ENCODE measurements at regions not wholly inside any gene's neighbourhood (a gene's known extent, or its start where the extent isn't known, plus 50 kb on each side); places are given as distances from the start of the nearest gene placed in this dataset.
"Not testable (repeated sequence)": the region's sequence is repeated elsewhere in the genome, so short reads cannot be mapped to it uniquely, and the experiment has no call there.

DNA sequence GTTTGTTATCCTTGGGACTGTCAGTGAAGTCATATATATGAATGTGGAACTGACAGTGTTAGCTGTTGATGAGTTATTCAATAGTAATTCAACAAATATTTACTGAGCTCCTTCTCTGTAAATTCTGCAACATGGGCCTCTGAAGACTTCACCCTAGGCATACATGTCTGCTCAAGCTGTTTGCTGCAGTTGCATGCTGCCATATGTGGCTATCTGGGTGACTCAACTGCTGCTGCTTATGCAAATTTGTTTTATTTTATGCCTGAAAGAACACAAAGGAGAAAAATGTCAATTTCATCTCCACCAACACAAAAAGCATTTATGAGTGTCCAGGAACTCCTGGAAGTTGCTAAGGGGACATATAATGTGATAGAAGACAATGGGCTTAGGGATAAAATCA lies 417.6 kb downstream of the AASDHPPT start:
- DNase-seq (ENCODE audit: low spot score): no peak

DNA sequence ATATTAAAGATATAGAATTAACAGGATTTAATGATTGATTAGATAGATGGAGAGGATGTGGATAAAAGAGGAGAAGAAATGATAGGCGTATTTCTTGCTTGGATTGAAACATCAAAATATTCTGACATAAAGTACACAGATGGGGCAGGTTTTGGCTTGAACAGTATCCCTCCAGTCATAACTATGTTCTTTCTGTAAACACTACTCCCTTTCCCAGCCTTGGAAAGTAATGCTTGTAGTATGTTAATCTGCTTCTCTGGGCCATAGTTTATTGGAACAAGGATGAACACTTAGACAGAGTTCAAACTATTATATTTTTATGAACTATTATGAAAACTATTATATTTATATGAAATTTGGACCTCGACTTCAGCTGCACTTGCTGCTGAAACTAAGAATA lies 419.2 kb downstream of the AASDHPPT start:
- DNase-seq (ENCODE audit: low spot score): no peak

DNA sequence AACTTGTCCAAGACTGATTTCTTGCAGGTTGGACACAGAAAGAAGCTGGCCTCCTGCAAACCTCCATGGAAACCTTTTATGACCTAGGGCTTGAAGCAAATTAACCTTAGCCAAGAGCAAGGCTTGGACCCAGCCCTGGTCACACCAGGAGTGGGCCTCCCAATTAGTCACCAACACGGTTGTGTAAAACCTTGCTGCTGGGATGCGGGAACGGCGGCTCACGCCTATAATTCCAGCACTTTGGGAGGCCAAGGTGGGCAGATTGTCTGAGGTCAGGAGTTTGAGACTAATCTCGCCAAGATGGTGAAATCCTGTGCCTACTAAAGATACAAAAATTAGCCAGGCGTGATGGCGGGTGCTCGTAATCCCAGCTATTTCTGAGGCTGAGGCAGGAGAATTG lies 419.9 kb downstream of the AASDHPPT start:
- no peak for DNase-seq (ENCODE audit: low spot score)

DNA sequence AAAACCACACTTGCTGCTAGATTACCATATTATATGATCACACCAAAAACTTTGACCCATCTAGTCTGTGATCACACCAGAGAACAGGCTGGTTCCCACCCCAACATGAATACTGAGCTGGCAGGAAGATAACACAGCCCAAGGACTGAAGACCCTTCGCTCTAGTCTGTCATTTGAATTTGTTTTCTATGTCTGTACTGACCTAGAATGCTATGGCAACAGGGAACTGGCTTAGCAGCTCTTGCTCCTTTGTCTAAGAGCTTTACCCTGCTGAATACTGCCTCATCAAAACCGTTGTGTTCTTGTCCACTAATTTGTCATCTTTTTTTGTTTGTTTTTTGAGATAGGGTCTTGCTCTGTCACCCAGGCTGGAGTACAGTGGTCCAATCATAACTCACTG lies 420.4 kb downstream of the AASDHPPT start:
- no peak for DNase-seq (ENCODE audit: low spot score)

DNA sequence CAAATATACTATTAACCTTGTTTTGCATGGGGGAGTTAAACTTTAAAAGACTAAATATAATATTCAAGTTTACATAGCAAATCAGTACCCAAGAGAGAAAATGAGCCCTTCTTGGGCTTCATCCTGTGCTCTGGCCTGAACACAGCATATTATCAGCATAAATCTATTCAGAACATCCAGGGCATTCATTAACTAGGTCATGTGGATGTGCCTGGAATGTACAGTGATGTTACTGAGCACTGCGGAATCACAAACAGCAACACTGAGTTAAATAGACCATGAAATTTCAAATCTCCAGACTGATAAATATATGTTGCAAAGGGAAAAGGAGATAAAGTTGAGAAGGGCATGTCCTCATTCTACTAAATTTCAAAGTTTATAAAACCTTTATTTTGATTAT lies 426.4 kb downstream of the AASDHPPT start:
- DNase-seq (ENCODE audit: low spot score): no peak

DNA sequence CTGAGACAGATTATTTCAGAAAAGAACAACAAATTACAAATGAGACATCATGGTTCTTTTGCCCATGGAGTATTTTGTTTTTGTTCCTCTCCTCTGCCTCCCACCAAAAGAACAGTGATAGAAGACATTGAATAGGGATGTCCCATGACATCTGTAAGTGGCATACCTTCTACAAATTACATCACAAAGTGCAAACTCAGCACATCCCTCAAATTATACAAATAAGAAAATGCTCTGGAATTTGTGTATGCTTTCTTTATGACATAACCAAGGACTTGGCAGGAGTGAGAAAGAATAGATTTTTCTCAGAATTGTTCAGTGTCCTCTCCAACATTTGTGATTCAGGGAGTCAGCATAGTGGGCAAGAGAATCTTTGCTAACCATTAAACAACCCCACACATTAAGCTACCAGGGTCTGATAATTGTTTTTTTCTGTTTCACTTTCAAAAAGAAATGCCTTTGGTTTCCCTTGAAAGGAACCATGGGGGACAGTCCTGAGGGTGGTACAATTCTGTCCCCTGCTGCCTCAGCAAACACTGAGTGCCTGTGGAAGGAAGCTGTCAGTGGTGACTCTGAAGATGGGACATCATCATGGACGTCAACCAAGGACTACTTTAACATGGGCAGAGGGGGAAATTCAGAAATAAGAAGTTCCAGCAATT lies 430.3 kb downstream of the AASDHPPT start:
- DNase-seq (ENCODE audit: low spot score): no peak

DNA sequence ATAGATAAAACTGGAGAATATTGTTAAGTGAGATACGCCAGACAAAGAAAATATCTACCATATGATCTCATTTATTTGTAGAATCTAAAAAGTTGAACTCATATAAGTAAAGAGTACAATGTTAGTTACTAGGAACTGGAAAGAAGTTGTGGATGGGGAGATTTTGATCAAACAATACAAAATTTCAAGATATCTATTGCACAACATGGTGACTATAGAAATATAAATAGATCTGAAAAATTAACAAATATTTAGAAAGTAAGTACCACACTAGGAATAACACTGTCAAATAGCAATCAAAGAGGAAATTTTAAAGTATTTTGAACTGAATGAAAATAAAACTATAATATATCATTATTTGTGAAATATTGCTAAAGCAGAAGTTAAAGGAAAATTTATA lies 437.2 kb downstream of the AASDHPPT start:
- DNase-seq (ENCODE audit: low spot score): no peak

DNA sequence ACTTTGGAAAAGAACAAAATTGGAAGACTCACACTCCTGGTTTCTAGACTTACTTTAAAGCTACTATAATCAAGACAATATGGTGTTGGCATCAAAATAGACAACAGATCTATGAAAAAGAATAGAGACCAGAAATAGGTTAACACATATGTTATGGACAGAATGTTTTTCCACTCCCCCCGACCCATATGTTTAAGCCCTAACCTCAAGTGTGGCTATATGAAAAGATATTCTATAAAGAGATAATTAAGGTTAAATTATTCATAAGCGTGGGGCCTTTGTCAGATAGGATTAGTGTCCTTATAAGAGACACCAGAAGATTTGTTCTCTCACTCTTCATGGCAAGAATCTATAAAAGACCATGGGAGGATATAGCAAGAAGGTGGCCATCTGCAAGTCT lies 440.0 kb downstream of the AASDHPPT start:
- no peak for DNase-seq (ENCODE audit: low spot score)

DNA sequence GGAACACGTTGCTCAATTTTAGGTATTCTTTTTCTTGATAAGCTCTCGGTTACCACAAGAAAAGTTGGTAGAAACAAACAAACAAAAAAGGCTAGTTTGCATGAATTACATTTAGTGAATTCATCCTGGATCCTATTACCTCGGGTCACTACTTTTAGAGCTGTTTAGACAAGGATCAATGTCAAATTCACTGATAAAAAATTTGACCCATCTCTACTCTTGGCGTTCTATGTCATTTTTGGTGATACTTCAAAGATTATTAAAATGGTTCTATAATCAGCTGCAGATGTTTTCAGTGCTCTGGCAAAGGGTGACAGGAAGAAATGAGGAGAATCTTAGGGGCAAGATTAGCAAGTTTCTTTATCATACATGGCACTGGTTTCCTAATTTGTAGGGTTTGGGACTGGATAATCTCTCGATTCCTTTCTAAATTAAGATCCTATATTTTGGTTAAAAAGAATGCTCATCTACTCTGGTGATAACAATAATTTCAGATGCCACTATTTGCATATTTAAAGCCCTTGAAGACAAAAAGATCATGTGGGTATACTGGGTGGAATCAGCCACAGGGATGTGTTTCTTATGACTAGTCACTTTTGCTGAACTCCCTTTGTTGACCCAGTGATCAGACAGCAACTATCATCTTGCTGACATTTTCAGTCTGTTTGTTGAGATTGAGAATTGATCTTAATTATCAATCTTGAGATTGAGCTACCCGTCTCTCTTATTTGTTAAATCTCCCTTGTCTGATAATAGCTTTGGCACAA lies 442.9 kb downstream of the AASDHPPT start:
- no peak for DNase-seq (ENCODE audit: low spot score)

DNA sequence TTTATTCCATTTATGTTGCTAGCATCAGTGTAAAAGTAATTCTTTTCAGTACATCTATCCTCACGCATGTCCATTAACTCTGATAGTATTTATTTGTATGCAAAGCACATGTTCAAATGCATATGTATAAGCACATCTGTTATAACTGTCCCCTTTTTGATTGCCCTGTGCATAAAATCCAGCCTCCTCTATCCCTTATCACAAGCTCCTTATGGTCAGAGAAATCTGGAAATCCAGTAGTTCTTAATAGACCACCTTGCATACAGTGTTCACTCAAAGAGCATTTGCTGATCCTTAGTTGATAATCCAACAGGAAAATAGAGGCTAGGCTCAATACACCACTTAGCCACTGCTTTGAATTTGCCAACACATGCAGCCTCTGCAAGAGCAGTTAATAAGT lies 443.5 kb downstream of the AASDHPPT start:
- DNase-seq (ENCODE audit: low spot score): no peak

DNA sequence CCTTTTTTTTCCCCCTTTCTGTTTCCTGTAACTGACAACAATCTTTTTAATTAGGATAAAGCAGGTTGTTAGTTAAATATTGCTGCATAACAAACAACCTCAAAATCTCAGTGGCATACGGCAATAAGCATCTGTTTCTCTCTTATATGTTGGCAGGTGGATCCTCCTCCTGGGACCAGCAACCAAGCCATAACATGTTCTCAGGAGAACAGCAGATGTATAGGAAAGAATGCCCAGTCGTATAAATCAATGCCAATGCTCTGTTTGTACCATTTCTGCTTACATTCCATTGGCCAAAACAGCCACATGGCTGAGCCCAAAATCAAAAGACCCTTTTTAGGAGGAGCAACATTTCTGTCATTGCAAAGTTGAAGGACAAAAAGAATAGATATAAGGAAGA lies 445.7 kb downstream of the AASDHPPT start:
- DNase-seq (ENCODE audit: low spot score): no peak

DNA sequence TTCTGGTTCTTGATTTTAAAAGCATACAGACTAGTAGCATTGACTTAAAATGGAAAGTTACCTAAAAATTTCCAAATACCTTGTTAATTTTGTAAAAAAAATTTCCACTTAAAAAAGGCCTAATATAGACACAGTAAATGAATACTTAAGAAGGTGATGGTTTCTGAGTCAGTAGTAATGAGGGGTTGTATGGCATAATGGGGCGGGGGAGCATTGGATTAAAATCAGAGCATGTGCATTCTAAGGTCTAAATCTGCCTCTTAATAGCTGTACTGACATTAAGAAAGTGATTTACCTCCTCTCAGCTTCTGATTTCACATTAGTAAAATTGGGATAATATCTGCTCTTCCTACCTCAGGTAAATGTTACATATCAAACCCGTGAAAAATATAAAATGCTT lies 446.5 kb downstream of the AASDHPPT start:
- DNase-seq (ENCODE audit: low spot score): no peak

DNA sequence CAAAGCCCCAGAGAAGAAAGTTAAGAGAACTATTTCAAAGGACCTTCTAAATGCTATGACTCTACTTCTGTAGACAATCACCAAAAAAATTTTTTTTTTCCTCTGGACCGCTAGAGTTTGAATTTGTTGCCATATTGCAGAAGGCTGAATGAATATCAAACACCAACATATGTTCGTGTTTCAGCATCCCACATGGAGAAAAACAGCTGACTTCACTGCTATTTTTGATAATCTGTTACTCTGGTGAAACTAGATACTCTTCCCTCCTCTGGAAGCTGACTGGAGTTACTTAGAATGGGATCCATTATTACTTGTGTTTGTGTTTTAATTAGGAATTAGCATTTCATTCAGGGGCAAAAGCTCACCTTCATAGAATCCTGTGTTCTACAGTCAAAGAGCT lies 447.0 kb downstream of the AASDHPPT start:
- no peak for DNase-seq (ENCODE audit: low spot score)

DNA sequence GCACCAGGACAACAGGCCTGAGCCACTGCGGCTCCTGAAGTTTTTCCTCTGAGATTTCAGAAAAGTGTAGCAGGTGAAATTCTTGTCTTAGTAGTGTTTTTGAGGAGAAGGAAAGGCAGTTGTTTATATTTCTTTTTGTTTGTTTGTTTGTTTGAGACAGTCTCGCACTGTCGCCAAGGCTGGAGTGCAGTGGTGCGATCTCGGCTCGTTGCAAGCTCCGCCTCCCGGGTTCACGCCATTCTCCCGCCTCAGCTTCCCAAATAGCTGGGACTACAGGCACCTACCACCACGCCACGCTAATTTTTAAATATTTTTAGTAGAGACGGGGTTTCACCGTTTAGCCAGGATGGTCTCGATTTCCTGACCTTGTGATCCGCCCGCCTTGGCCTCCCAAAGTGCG lies 454.2 kb downstream of the AASDHPPT start:
- DNase-seq (ENCODE audit: low spot score): not testable (repeated sequence)

DNA sequence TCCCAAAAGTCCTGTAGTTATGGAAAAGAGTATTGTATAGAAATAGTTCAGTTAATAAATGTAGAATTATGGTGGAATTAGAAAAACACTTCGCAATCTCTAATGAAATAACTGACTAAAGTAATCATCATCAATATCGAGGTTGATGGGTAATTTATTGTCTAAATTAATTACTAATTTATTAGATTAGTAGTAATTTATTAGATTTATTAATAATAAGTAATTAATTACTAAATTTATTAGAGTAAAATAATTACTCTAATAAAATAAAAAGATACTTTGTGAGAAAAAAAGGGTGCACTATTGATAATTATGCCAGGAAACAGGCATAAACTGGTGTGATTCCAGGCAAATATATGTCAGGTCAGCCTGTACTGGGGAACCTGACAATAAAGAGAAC lies 455.6 kb downstream of the AASDHPPT start:
- DNase-seq (ENCODE audit: low spot score): no peak

DNA sequence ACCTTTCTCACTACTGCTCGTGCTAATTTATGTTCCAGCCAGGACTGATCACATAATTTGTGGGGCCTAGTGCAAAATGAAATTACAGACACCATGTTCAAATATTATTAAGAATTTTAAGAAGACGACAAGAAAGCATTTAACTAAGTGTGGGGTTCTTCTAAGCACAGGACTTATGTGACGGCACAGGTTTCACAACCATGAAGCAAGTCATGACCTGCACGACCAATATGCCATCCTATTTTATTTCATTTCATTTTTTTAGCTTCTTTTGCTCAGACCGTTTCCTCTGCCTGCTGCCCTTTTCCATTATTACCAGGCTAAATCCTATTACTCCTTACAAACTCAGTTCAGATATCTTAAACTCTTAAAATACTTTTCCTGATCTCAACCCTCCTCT lies 462.5 kb downstream of the AASDHPPT start:
- no peak for DNase-seq (ENCODE audit: low spot score)

DNA sequence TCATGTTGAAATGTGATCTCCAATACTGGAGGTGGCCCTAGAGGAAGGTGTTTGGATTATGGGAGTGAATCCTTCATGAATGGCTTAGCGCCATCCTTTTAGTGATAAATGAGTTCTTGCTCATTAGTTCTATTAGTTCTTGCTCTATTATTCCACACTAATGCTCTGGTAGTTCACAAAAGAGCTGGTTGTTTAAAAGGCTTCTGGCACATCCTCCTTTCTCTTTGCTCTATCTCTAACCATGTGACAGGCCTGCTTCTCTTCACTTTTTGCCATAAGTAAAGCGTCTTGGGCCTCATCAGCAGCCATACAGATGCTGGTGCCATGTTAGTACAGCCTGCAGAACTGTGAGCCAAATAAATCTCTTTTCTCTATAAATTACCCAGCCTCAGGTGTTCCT lies 469.9 kb downstream of the GUCY1A2 start:
- DNase-seq (ENCODE audit: low spot score): no peak

DNA sequence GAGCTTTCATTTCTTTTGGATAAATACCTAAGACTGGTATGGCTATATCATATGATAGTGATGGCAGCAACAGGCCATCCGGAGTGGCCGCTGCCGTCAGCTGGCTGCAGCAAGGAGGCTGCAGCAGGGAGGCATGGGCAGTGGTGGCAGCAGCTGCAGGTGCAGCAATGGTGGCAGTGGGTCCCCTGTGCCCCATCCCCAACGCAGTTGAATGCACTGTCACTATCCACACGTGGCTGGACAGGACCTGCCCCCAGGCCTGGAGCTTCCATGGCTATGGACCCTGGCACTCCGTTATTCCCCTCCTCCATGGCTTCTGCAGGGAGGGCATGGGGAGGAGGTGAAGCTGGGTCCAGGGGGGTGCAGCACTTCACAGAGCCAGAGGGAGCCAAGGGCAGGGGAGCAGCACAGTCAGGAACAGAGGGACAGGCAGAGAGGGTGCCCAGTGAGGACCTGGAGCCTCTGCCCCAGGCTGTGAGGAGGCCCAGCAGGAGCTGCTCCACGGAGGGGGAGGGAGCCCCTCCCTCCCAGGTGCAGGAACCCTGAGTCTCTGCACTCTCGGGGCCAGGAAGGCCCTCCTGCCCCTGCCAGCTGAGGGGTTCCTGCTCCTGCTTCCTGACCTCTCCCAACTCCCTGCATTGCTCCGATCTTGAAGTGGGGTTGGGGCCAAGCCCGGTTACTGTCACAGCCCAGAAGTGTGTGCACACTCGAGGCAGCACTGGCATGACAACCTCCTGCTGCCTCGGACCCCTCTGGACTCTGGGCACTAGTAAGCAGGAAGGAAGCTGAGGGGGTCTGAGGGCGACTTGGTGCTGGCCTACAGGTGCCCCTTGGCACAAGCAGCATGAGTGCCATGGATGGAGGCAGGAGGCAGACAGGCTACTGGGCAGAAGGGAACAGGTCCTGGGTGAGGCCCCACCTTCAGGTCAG lies 466.3 kb downstream of the GUCY1A2 start:
- DNase-seq (ENCODE audit: low spot score): no peak

DNA sequence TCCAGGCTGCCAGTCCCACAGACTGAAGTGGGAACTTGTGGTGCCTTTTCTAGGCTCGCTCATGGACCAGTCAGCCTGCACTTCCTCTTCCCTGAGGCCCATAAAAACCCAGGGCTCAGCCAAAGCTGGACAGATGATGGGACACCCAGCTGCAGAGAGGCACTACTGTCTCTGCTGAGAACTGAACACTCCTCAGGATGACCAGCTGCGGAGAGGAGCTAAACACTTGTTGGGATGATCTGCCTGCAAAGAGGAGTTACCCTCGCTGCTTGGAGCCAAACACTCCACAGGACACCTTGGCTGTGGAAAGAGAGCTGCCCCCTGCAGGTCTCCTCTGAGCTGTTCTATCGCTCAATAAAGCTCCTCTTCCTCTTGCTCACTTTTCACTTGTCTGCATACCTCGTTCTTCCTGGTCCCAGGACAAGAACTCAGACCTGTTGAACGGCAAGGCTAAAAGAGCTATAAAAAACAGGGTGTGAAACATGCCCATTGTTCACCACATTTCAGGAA lies 465.5 kb downstream of the GUCY1A2 start:
- DNase-seq (ENCODE audit: low spot score): no peak

DNA sequence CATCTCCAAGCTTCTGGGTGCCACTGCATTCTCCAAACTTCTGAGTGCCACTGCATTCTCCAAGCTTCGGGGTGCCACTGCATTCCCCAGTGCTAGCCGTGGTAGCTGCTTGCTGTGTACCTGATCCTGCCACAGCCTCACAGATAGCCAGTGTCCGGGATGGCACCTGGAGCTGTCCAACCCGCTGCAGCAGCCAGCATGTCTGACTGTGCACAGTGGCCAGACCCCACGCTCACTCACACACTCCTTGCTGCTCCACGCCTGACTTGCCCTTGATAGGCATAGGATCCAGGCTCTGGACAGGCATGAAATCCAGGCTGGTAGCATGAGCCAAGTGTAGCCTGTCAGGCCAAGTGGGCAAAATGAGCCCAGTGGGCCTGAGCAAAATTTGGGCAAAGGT lies 465.0 kb downstream of the GUCY1A2 start:
- DNase-seq (ENCODE audit: low spot score): no peak

DNA sequence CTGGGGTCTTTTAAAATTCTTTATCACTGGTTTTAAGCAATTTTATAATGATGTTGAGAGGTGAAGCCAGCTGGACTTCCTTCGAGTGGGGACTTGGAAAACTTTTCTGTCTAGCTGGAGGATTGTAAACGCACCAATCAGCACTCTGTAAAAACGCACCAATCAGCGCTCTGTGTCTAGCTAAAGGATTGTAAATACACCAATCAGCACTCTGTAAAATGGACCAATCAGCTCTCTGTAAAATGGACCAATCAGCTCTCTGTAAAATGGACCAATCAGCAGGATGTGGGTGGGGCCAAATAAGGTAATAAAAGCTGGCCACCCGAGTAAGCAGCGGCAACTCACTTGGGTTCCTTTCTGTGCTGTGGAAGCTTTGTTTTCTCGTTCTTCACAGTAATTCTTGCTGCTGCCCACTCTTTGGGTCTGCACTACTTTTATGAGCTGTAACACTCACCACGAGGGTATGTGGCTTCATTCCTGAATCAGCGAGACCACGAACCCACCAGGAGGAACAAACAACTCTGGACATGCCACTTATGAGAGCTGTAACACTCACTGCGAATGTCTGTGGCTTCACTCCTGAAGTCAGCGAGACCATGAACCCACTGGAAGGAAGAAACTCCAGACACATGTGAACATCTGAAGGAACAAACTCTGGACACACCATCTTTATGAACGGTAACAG lies 462.6 kb downstream of the GUCY1A2 start:
- DNase-seq (ENCODE audit: low spot score): not testable (repeated sequence)

DNA sequence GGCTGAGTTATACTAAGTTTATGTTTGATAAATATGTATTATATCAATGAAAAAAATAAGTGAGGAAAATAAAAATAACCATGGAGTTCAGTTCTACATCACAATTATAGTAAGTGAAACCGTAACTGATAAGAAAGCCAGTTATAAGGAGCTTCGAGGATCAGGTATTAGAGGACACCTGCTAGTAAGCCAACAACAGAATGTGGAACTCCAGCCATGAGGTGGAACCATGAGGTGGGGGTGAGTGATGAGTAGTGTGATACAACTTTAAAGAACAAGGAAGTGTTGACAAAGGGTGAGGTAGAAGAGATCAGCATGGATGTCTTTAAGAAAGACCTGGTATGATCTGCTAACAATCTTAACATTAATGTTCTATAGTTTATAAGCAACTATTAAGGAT lies 452.9 kb downstream of the GUCY1A2 start:
- no peak for DNase-seq (ENCODE audit: low spot score)
